ENCODE measurements at regions not wholly inside any gene's neighbourhood (a gene's known extent, or its start where the extent isn't known, plus 50 kb on each side); places are given as distances from the start of the nearest gene placed in this dataset.
"Not testable (repeated sequence)": the region's sequence is repeated elsewhere in the genome, so short reads cannot be mapped to it uniquely, and the experiment has no call there.

- Histone ChIP-seq H3K4me3 (ENCODE audit: low read depth, low read length, poor library complexity, severe bottlenecking) (no peak overlapping the region), H3K36me3 (ENCODE audit: insufficient read depth, low read length, poor library complexity, severe bottlenecking) (peaks cover 65% of the 10 kb centered on the region), H3K27ac (ENCODE audit: low read depth, low read length, poor library complexity, severe bottlenecking) (peak overlapping the region; percentile 66), H3K9me3 (ENCODE audit: low read depth, low read length, poor library complexity, severe bottlenecking) (no peaks in the 10 kb centered on the region), H3K27me3 (replicated peaks; ENCODE audit: insufficient read depth, low read depth, low read length, poor library complexity) (no peaks in the 10 kb centered on the region), H3K4me1 (ENCODE audit: insufficient read depth, low read length, poor library complexity, severe bottlenecking) (peaks cover 26% of the 10 kb centered on the region)
- TF ChIP-seq, protein P1, sequence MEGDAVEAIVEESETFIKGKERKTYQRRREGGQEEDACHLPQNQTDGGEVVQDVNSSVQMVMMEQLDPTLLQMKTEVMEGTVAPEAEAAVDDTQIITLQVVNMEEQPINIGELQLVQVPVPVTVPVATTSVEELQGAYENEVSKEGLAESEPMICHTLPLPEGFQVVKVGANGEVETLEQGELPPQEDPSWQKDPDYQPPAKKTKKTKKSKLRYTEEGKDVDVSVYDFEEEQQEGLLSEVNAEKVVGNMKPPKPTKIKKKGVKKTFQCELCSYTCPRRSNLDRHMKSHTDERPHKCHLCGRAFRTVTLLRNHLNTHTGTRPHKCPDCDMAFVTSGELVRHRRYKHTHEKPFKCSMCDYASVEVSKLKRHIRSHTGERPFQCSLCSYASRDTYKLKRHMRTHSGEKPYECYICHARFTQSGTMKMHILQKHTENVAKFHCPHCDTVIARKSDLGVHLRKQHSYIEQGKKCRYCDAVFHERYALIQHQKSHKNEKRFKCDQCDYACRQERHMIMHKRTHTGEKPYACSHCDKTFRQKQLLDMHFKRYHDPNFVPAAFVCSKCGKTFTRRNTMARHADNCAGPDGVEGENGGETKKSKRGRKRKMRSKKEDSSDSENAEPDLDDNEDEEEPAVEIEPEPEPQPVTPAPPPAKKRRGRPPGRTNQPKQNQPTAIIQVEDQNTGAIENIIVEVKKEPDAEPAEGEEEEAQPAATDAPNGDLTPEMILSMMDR (conservative IDR thresholded peaks at IDR 0.05; ENCODE audit: low read depth, low read length), result no peak
- no peak for TF ChIP-seq EZH2 (IDR thresholded peaks at IDR 0.05; ENCODE audit: borderline replicate concordance, low read depth, low read length, poor library complexity, severe bottlenecking)
- ChIA-PET POLR2A (ENCODE audit: low non-redundant PET) (interaction anchor here (0.6 kb wide), 1 partner anchor 1571 kb away, joined by 4 read pairs; no protein-coding TSS in a partner anchor), CTCF (no interaction called here)
- intact Hi-C loops (cut with micrococcal nuclease; ENCODE audit: unreplicated experiment), result no loop called here
- no peak for DNase-seq (ENCODE audit: low spot score)
- BruUV-seq (replicated peaks), result no TSS peak
Measured at GRCh38 chr1:198850196-198850595, 211.4 kb downstream of the PTPRC start.

- peaks cover 66% of the 10 kb centered on the region for H3K36me3 ChIP-seq (ENCODE audit: insufficient read depth, low read length, poor library complexity, severe bottlenecking)
- BruUV-seq (replicated peaks); intact Hi-C loops (cut with micrococcal nuclease; ENCODE audit: unreplicated experiment); DNase-seq (ENCODE audit: low spot score); H3K4me3 ChIP-seq (ENCODE audit: low read depth, low read length, poor library complexity, severe bottlenecking); POLR2A ChIA-PET (ENCODE audit: low non-redundant PET); CTCF ChIA-PET; H3K27me3 ChIP-seq (replicated peaks; ENCODE audit: insufficient read depth, low read depth, low read length, poor library complexity); H3K9me3 ChIP-seq (ENCODE audit: low read depth, low read length, poor library complexity, severe bottlenecking): not testable (repeated sequence)
- H3K4me1 ChIP-seq (ENCODE audit: insufficient read depth, low read length, poor library complexity, severe bottlenecking), result peaks cover 26% of the 10 kb centered on the region
- H3K27ac ChIP-seq (ENCODE audit: low read depth, low read length, poor library complexity, severe bottlenecking), result peak overlapping the region; percentile 66
Measured at GRCh38 chr1:198850966-198851365, 212.1 kb downstream of the PTPRC start.

- TF ChIP-seq, protein P1 (conservative IDR thresholded peaks at IDR 0.05; ENCODE audit: low read depth, low read length), result no peak
- TF ChIP-seq EZH2 (IDR thresholded peaks at IDR 0.05; ENCODE audit: borderline replicate concordance, low read depth, low read length, poor library complexity, severe bottlenecking), result no peak
- no peak for DNase-seq (ENCODE audit: low spot score)
- intact Hi-C loops (cut with micrococcal nuclease; ENCODE audit: unreplicated experiment), result no loop called here
- Histone ChIP-seq H3K27me3 (replicated peaks; ENCODE audit: insufficient read depth, low read depth, low read length, poor library complexity) (no peaks in the 10 kb centered on the region), H3K9me3 (ENCODE audit: low read depth, low read length, poor library complexity, severe bottlenecking) (no peaks in the 10 kb centered on the region), H3K36me3 (ENCODE audit: insufficient read depth, low read length, poor library complexity, severe bottlenecking) (peaks cover 50% of the 10 kb centered on the region), H3K4me3 (ENCODE audit: low read depth, low read length, poor library complexity, severe bottlenecking) (no peak overlapping the region), H3K4me1 (ENCODE audit: insufficient read depth, low read length, poor library complexity, severe bottlenecking) (peaks cover 25% of the 10 kb centered on the region), H3K27ac (ENCODE audit: low read depth, low read length, poor library complexity, severe bottlenecking) (no peak overlapping the region)
- CTCF ChIA-PET, result no interaction called here
- no TSS peak for BruUV-seq (replicated peaks)
- POLR2A ChIA-PET (ENCODE audit: low non-redundant PET), result no interaction called here
Measured at GRCh38 chr1:198856601-198857000, 217.8 kb downstream of the PTPRC start.

DNA sequence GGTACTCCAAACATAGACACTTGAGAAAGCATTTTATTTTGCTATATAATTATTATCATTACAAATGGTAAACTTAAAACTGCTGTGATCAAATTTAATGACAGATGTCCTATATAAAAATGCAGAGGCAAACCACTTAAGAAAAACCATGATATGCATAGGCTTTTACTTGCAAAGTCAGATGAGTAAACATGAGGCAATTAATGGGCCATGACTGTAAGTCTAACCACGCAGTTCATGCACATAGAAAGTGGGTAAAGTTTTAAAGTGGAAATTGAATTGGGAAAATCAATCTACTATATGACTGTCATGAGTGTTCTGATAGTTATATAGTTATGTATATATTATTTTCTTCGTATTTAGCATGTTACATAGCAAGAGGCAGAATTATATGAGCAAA lies 219.2 kb downstream of the PTPRC start:
- no peak for DNase-seq (ENCODE audit: low spot score)
- H3K4me1 ChIP-seq (ENCODE audit: insufficient read depth, low read length, poor library complexity, severe bottlenecking), result peaks cover 40% of the 10 kb centered on the region
- no peak for TF ChIP-seq EZH2 (IDR thresholded peaks at IDR 0.05; ENCODE audit: borderline replicate concordance, low read depth, low read length, poor library complexity, severe bottlenecking)
- TF ChIP-seq, protein P1 (conservative IDR thresholded peaks at IDR 0.05; ENCODE audit: low read depth, low read length), result no peak
- ChIA-PET POLR2A (ENCODE audit: low non-redundant PET) (no interaction called here), CTCF (no interaction called here)
- no TSS peak for BruUV-seq (replicated peaks)
- H3K36me3 ChIP-seq (ENCODE audit: insufficient read depth, low read length, poor library complexity, severe bottlenecking), result peaks cover 50% of the 10 kb centered on the region
- intact Hi-C loops (cut with micrococcal nuclease; ENCODE audit: unreplicated experiment), result no loop called here
- no peaks in the 10 kb centered on the region for H3K27me3 ChIP-seq (replicated peaks; ENCODE audit: insufficient read depth, low read depth, low read length, poor library complexity)
- H3K27ac ChIP-seq (ENCODE audit: low read depth, low read length, poor library complexity, severe bottlenecking), result no peak overlapping the region
- no peaks in the 10 kb centered on the region for H3K9me3 ChIP-seq (ENCODE audit: low read depth, low read length, poor library complexity, severe bottlenecking)
- no peak overlapping the region for H3K4me3 ChIP-seq (ENCODE audit: low read depth, low read length, poor library complexity, severe bottlenecking)

Data from A673 (cell line).